ENCODE measurements at regions not wholly inside any gene's neighbourhood (a gene's known extent, or its start where the extent isn't known, plus 50 kb on each side); places are given as distances from the start of the nearest gene placed in this dataset.

DNA sequence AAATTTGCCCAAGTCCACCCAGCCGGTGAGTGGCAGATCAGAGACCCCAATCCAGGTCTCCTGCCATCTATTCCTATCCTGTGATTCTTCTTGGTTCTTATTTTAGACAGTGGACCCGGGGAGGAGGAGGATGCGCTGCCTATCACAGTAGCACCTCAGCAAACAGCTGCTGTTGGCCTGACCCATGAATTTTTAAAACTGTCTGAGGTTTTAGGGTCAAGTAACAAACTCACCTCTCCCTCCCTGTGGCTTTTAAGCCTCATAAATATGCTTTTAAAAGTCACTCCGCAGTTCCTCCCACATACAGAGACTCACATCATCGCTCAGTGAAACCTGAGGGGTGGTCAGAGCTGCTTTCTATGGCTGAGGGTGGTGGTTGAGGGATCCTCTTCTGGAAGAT, 128.6 kb downstream of the NAV1 start (continued):
- TF ChIP-seq, protein P1, sequence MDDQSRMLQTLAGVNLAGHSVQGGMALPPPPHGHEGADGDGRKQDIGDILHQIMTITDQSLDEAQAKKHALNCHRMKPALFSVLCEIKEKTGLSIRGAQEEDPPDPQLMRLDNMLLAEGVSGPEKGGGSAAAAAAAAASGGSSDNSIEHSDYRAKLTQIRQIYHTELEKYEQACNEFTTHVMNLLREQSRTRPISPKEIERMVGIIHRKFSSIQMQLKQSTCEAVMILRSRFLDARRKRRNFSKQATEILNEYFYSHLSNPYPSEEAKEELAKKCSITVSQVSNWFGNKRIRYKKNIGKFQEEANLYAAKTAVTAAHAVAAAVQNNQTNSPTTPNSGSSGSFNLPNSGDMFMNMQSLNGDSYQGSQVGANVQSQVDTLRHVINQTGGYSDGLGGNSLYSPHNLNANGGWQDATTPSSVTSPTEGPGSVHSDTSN (IDR thresholded peaks at IDR 0.05) = no peak
- TF ChIP-seq, protein P2, sequence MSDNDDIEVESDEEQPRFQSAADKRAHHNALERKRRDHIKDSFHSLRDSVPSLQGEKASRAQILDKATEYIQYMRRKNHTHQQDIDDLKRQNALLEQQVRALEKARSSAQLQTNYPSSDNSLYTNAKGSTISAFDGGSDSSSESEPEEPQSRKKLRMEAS (IDR thresholded peaks at IDR 0.05; ENCODE audit: low read depth) = no peak

DNA sequence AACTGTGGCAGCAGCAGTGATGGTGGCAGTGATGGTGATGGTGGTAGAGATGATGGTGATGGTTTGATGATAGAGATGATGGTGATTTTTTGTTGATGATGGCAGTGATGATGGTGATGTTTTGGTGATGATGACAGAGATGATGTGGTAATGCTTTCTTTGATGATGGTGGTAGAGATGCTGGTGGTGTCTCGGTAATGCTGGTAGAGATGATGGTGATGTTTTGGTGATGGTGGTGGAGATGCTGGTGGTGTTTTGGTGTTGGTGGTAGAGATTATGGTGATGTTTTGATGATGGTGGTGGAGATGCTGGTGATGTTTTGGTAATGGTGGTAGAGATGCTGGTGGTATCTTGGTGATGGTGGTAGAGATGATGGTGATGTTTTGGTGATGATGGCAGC, 131.6 kb downstream of the NAV1 start:
- peaks cover 100% of the 10 kb centered on the region for H3K79me2 ChIP-seq (ENCODE audit: insufficient read depth)
- 90% methylated on average over 1 of the region's 1 CpG for WGBS (ENCODE audit: low lambda C conversion rate)
- no peak overlapping the region for H3K27ac ChIP-seq (ENCODE audit: low read depth in 2 of 2, low read length in 1 of 2)
- ChIA-PET POLR2A (no interaction called here), CTCF (no interaction called here)
- H3K27me3 ChIP-seq (ENCODE audit: insufficient read depth) = no peaks in the 10 kb centered on the region
- peaks cover 10 to 29% of the 10 kb centered on the region in 2 experiments; a peak in 3 of 4 replicates for H3K4me1 ChIP-seq (ENCODE audit: control insufficient read depth in 1 of 2, insufficient read depth in 2 of 2, low read depth in 1 of 2, low read length in 1 of 2)
- peaks cover 100% of the 10 kb centered on the region for H4K20me1 ChIP-seq (ENCODE audit: insufficient read depth)
- H3F3A ChIP-seq (replicated peaks; ENCODE audit: insufficient read depth) = peaks cover 25% of the 10 kb centered on the region
- no peak for DNase-seq
- H3K4me2 ChIP-seq = no peak overlapping the region
- no peaks in the 10 kb centered on the region for H3K9me2 ChIP-seq
- no peaks in the 10 kb centered on the region for H3K9me3 ChIP-seq
- no peak overlapping the region for H3K9ac ChIP-seq
- no peak for TF ChIP-seq POLR2AphosphoS5 (IDR thresholded peaks at IDR 0.05; ENCODE audit: low read depth, low read length)
- no peak for TF ChIP-seq GABPA (IDR thresholded peaks at IDR 0.05; ENCODE audit: low read depth)
- TF ChIP-seq, protein P3, sequence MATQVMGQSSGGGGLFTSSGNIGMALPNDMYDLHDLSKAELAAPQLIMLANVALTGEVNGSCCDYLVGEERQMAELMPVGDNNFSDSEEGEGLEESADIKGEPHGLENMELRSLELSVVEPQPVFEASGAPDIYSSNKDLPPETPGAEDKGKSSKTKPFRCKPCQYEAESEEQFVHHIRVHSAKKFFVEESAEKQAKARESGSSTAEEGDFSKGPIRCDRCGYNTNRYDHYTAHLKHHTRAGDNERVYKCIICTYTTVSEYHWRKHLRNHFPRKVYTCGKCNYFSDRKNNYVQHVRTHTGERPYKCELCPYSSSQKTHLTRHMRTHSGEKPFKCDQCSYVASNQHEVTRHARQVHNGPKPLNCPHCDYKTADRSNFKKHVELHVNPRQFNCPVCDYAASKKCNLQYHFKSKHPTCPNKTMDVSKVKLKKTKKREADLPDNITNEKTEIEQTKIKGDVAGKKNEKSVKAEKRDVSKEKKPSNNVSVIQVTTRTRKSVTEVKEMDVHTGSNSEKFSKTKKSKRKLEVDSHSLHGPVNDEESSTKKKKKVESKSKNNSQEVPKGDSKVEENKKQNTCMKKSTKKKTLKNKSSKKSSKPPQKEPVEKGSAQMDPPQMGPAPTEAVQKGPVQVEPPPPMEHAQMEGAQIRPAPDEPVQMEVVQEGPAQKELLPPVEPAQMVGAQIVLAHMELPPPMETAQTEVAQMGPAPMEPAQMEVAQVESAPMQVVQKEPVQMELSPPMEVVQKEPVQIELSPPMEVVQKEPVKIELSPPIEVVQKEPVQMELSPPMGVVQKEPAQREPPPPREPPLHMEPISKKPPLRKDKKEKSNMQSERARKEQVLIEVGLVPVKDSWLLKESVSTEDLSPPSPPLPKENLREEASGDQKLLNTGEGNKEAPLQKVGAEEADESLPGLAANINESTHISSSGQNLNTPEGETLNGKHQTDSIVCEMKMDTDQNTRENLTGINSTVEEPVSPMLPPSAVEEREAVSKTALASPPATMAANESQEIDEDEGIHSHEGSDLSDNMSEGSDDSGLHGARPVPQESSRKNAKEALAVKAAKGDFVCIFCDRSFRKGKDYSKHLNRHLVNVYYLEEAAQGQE (IDR thresholded peaks at IDR 0.05; ENCODE audit: low read depth, low read length) = no peak
- TF ChIP-seq, protein P4, sequence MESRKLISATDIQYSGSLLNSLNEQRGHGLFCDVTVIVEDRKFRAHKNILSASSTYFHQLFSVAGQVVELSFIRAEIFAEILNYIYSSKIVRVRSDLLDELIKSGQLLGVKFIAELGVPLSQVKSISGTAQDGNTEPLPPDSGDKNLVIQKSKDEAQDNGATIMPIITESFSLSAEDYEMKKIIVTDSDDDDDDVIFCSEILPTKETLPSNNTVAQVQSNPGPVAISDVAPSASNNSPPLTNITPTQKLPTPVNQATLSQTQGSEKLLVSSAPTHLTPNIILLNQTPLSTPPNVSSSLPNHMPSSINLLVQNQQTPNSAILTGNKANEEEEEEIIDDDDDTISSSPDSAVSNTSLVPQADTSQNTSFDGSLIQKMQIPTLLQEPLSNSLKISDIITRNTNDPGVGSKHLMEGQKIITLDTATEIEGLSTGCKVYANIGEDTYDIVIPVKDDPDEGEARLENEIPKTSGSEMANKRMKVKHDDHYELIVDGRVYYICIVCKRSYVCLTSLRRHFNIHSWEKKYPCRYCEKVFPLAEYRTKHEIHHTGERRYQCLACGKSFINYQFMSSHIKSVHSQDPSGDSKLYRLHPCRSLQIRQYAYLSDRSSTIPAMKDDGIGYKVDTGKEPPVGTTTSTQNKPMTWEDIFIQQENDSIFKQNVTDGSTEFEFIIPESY (IDR thresholded peaks at IDR 0.05; ENCODE audit: borderline replicate concordance, low read depth) = no peak
- no peak for TF ChIP-seq JUND (IDR thresholded peaks at IDR 0.05)
- TF ChIP-seq, protein P5, sequence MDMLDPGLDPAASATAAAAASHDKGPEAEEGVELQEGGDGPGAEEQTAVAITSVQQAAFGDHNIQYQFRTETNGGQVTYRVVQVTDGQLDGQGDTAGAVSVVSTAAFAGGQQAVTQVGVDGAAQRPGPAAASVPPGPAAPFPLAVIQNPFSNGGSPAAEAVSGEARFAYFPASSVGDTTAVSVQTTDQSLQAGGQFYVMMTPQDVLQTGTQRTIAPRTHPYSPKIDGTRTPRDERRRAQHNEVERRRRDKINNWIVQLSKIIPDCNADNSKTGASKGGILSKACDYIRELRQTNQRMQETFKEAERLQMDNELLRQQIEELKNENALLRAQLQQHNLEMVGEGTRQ (IDR thresholded peaks at IDR 0.05; ENCODE audit: borderline replicate concordance, low read depth, low read length) = no peak
- no peak for TF ChIP-seq MEF2A (IDR thresholded peaks at IDR 0.05; ENCODE audit: borderline replicate concordance, low read depth)
- no peak for TF ChIP-seq CHD2 (IDR thresholded peaks at IDR 0.05; ENCODE audit: low read length, partially characterized antibody)
- TF ChIP-seq EP300 (IDR thresholded peaks at IDR 0.05; ENCODE audit: borderline replicate concordance in 1 of 2, low read depth in 1 of 2, low read length in 1 of 2) = no peak
- no peak overlapping the region for H3K4me3 ChIP-seq (ENCODE audit: low read depth in 2 of 2, low read length in 1 of 2)
- H3K36me3 ChIP-seq (replicated peaks in 1 of 2; ENCODE audit: control insufficient read depth in 1 of 2, insufficient read depth in 2 of 2, low read length in 1 of 2) = peaks cover 5 to 20% of the 10 kb centered on the region in 2 experiments
- H2AFZ ChIP-seq (ENCODE audit: low read depth) = no peak overlapping the region
